Astrocyte (in vitro differentiated cells and primary cell): ENCODE measurements at regions not wholly inside any gene's neighbourhood (a gene's known extent, or its start where the extent isn't known, plus 50 kb on each side); places are given as distances from the start of the nearest gene placed in this dataset.

Experiments
- EZH2 ChIP-seq: IDR thresholded peaks from 2 replicates; pipeline ENCODE4 v1.6.1; 2012; ENCODE audit warnings: mild to moderate bottlenecking, low read length, inconsistent platforms; ENCODE audit not compliant: insufficient read depth
- TF ChIP-seq, protein P1 (sequence below): IDR thresholded peaks from 2 replicates; pipeline ENCODE4 v1.5.1; 2011; ENCODE audit warnings: low read depth, mild to moderate bottlenecking, inconsistent platforms, low read length, moderate library complexity; ENCODE audit not compliant: insufficient read depth

DNA sequence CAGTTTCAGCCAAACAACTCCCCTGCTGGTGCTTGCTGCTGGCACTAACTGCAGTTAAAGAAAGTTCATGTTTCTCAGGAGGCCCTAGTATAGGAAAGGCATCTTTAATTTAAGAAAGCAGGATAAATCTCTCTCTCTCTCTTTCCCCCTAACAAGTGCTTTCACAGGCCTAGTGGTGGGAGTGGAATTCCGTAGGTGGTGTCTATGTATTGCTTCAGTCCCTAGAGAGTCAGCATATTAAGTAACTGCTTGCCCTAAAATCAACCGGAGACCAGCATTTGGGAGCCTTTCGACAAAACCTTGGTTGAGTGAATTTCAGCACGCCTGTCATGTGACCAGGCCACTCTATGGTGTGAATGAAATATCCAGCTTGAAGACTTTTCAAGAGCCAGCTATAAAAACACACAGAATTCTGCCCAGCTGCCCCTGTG lies 169.2 kb upstream of the TGFBR2 start:
- no peak for TF ChIP-seq EZH2
- TF ChIP-seq, protein P1, sequence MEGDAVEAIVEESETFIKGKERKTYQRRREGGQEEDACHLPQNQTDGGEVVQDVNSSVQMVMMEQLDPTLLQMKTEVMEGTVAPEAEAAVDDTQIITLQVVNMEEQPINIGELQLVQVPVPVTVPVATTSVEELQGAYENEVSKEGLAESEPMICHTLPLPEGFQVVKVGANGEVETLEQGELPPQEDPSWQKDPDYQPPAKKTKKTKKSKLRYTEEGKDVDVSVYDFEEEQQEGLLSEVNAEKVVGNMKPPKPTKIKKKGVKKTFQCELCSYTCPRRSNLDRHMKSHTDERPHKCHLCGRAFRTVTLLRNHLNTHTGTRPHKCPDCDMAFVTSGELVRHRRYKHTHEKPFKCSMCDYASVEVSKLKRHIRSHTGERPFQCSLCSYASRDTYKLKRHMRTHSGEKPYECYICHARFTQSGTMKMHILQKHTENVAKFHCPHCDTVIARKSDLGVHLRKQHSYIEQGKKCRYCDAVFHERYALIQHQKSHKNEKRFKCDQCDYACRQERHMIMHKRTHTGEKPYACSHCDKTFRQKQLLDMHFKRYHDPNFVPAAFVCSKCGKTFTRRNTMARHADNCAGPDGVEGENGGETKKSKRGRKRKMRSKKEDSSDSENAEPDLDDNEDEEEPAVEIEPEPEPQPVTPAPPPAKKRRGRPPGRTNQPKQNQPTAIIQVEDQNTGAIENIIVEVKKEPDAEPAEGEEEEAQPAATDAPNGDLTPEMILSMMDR: no peak
